Heart left ventricle (tissue), 13 donors: ENCODE measurements at regions not wholly inside any gene's neighbourhood (a gene's known extent, or its start where the extent isn't known, plus 50 kb on each side); places are given as distances from the start of the nearest gene placed in this dataset.

Source experiments
- CTCF ChIP-seq, 12 donors: fragments of 200-600 bp; sonication (generic) in 4 of 12; IDR thresholded peaks; one replicate each; pipeline versions ENCODE4 v1.5.0 to v1.8.0; 2018 to 2022; ENCODE audit warnings: antibody characterized with exemption in 12 of 12, mild to moderate bottlenecking in 5 of 12
- POLR2A ChIP-seq, 2 donors: fragments of 450-650 bp; IDR thresholded peaks; one replicate each; pipeline ENCODE4 v1.6.1; 2017; ENCODE audit warnings: antibody characterized with exemption in 2 of 2, mild to moderate bottlenecking in 2 of 2, moderate library complexity in 2 of 2
- donor health status: ischemic (EF 13 %, LVEDD 7.1; RV severe dilation, severe dysfunction).
- donor health status: DM: no; HTN: yes; CAD: no.
- donor health status: DM: no; HTN: no; CAD: no.
- donor health status: ischemic (EF 25% LVEDD 6.9; RV normal size, moderate dysfunction).
- donor health status: ischemic (EF 25% LVEDD 5.7; RV mildly dilated, moderate dysfunction).
- donor health status: ischemic (EF 35%, LVEDD 5.7; RV mildly dilated, moderate dysfunction).
- donor health status: nonischemic (EF 11% LVEDD 7.7; RV severe dilation, severe dysfunction).
- donor health status: DM: yes; HTN: yes; CAD: no.
- donor health status: PGD.
- donor health status: ischemic (EF 29% LVEDD 5.4; RV normal size, mild dysfunction).
- donor health status: nonischemic (EF 23%, LVEDD 6.1; RV moderate dilation, normal function).

- no peak for TF ChIP-seq CTCF (IDR thresholded peaks at IDR 0.05)
- no peak for TF ChIP-seq POLR2A (IDR thresholded peaks at IDR 0.05)
Observed at GRCh38 chr2:215653344-215654030, 217.6 kb upstream of the FN1 start.
